NCI-H146 treated with DMSO at 0.1 percent for 48 hours (cell line): ENCODE measurements at regions not wholly inside any gene's neighbourhood (a gene's known extent, or its start where the extent isn't known, plus 50 kb on each side); places are given as distances from the start of the nearest gene placed in this dataset.

Experiments used
- DNase-seq: peaks from one replicate; lab custom pipeline; 2025; ENCODE audit not compliant: unreplicated experiment; lab: John Stamatoyannopoulos, UW

- DNase-seq, result no peak
Measured at GRCh38 chr9:80881940-80882339, 807.4 kb downstream of the TLE1 start.

DNA sequence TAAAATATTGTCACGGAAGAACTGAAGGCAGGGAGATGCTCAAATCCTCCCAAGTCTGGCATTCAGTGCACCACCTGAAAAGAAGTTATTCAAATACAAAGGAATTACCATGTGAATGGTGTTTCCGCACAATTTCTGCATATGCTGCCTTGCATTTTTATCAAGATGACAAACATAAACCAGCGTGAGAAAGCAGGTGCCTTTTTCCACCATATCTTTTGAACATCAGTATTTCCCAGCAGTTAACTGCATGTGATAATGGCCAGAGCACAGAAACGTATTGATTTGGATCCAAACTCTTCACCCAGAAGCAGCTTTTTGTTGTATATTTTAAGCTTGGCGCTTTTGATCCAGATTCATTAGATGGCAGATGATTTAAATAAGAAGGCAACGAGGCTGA, 808.0 kb downstream of the TLE1 start:
- no peak for DNase-seq

DNA sequence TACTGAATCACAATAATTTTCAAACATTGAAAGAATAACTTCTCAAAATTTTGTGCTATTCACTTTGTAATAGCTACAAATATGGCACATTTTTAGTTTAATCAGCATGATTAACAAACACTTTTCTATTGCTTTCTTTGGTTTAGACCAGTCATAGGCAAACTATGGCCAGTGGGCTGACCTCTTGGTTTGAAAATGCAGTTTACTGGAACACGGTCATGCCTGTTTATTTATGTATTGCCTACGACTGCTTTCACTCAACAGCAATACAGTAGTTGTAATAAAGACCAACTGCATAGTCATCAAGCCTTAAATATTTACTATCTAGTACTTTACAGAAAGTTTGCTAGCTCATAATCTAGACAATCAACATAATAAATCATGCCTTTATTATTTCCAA, 810.8 kb downstream of the TLE1 start:
- no peak for DNase-seq

DNA sequence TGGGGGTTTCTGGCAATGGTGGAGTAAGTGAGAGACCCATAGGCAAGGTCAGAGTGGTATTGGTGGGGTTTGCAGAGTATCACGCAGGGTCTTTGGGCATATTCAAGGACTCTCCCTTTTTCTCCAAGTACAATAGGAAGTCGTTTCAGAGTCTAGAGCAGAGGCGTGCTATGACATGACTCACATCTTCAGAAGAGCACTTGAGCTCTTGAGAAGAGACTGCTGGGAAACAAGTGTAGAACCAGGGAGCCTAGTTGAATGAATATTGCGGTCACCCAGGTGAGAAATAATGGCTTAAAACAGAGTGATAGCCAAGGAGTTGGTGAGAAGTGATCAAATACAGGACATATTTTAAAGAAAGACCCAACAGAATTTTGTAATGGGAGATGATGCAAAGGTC, 813.4 kb downstream of the TLE1 start:
- no peak for DNase-seq

DNA sequence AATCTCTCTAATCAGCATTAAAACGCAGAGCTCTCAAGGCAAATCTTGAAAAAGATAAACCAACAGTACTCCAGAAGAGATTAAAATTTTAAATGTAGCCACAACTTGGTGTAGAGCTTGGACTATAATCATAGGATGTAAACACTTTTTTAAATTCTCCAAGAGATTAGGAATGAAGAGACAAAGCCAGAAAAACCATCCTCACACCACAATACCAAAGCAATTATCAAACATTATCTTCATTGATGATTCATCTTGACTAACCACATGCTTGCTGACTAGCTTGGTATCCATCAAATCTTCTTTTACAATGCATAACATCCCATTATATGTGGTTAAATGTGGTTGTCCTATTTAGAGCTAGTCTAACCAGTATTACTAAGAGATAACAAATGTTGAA, 815.1 kb downstream of the TLE1 start:
- DNase-seq, result no peak

DNA sequence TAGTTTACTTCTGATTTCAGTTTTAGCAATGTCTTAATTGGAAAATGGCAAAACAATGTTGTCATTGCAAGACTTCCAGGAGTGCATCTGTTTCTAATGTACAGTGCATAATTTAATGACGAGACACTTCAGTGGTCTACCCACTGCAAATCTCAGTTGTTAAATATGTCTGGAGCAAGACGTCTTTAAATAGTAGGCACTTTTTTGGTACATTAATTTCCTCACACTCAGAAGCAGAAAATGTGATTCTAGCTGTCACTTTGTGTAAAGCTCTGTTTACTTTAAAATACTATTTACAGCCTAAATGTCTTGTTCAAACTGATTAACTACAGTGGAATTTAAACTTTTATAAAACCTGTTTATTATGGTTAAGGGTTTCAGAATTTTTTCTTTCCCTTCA, 815.5 kb downstream of the TLE1 start:
- no peak for DNase-seq

GRCh38 chr9:80871596-80871995, 817.8 kb downstream of the TLE1 start:
- no peak for DNase-seq

- no peak for DNase-seq
Measured at GRCh38 chr9:80867731-80868130, 821.6 kb downstream of the TLE1 start.

DNA sequence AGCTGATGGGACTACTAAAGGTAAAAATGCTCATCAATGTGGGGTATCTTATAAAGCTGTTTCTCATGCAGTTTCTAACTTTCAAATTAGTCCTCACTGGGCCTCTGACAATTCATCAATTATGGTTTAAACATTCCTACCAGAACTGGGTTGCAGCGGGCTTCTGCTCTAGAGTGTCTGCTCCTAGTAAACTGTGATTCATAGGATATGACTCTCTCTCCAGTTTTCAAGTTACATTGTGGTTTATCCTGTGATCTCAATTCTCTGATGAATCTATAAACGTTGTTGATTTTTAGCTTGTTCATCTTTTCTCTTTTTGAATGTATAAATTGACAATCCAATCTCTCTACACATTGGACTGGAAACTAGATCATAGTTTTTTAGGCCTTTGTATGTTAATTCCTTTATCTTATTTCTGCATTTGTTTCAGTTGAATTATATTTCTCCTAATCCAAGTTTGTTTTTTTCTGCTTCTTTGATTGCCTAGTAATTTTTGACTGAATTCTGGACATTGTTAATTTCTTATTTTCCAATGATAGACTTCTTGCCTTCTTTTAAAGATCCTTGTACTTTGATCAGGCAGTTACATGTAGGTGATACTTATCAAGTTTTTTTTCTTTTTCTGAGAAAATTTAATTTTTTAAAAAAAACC, 822.6 kb downstream of the TLE1 start:
- no peak for DNase-seq

GRCh38 chr9:80866121-80866520, 823.2 kb downstream of the TLE1 start:
- DNase-seq, result no peak

DNA sequence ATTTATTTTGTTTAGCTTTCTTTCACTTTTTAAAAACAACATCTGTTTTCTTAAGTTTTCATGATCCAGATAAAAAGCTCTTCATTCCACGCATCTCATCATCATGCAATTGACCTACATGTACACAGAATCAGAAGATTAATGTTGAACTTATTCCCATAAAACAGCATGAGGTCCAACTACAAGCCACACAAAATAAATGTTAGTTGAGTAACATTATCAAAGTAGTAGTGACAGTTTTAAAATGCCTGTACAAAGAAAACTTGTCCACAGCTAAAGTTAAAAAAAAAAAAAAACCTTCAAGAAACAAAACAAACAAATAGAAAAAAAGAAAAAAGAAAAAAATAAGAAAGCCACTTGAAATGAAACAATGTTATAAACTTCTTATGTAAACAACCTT, 846.3 kb downstream of the TLE1 start:
- DNase-seq, result no peak

DNA sequence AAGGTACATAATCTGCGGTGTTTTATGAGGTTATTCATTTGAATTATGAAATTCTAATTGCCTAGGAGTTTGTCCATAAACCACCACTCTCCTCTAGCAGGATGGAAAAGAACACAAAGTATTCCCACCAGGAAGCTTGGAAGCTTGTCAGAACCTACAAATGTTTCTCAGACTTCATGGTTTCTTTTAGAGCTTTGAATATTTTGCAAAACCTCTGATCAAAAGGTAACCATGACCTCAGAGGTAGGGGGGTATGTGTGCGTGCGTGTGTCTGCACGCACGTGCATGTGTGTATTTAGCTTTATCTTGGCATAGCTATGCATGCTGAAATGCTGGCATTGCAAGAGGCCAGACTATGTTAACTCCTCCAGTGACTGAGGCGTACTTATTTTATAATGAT, 847.0 kb downstream of the TLE1 start:
- no peak for DNase-seq

DNA sequence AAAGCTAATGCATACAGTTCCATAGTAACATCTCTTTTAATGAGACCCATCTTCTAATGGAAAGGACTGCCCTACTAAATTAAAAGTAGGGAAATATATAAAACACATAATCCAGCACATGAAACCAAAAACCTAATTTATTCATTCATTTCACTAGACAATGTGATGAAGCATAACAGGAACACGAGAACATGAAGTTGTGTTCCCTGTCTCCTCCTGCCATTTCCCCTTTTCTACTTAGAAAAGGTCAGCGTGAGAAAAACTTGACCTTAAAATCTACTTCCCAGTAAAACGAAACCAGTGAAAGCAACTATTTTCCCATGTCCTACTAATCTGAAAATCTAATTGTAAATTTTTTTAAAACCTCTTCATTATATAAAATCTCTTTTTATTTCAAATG, 847.5 kb downstream of the TLE1 start:
- DNase-seq, result no peak

DNA sequence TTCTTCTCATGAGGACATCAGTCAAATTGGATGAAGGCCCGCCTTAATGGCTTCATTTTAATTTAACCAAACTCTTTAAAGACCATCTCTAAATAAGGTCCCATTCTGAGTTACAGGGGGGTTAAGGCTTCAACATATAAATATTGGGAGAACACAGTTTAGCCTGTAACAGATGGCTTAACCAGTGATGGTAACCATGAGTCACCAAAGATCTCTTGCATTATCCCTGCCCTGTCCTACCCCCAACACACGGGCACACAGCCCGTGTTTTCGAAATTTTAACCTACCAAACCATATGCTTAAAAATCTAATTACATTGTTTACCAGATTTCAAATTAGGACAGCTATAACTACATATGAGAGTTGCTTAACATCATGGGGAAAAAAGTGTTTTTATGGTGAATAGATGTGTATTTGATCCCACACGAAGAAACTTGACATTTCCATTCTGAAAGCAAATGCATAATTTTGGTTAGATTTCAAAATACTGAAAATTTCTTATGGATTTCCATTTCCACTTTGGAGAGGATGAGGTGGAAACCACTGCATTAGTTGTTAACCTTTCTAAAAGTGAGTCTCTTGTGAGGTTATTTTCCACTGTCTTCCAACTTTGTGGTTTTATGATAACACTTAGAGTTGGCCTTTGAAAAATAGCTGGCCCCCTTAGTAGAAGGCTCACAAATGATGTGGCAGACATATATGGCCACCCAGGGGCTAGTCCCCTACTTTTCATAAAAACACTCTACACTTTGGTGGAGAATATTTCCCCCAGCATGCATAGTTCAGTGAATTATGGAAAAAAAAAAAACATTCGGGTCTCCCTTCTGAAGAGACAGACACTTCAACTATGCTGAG, 849.3 kb downstream of the TLE1 start:
- DNase-seq, result no peak

- no peak for DNase-seq
Measured at GRCh38 chr9:80836013-80836412, 853.3 kb downstream of the TLE1 start.

- no peak for DNase-seq
Measured at GRCh38 chr9:80831751-80832150, 857.6 kb downstream of the TLE1 start.

- no peak for DNase-seq
Measured at GRCh38 chr9:80811656-80812055, 877.7 kb downstream of the TLE1 start.

- DNase-seq, result no peak
Measured at GRCh38 chr9:80811003-80811402, 878.3 kb downstream of the TLE1 start.

DNA sequence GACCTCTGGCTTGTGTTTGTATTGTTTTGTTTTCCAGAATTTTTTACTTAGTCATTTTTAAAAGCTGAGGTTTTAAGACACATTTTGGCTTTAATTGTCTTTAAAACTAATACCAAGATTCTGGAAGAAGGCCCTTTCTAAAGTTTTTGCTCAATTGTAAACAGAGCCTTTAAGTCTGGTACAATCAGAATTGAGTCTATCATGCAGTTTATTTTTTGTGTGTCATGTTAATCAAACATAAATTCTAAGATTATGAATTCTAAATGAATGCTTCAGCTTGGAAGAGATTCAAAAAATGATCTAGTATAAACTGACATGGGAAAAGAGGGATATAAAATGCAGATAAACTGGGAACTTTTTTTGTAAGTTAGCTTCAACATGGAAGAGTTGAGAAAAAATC, 882.7 kb downstream of the TLE1 start:
- no peak for DNase-seq

DNA sequence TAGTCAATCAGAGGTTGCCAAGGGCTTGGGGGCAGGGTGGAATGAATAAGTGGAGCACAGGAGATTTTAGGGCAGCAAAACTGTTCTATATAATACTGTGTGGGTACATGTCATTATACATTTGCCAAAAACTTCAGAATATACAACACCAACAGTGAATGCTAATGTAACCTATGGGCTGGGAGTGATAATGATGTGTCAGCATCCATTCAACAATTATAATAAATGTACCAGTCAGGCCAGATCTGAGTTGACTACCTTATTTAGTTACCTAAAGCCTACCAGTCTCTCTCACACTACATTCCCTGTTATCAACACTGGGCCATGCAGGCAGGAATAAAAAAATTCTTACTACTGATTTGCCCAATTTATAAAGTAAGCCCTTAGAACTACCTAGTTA, 884.5 kb downstream of the TLE1 start:
- no peak for DNase-seq

- DNase-seq, result no peak
Measured at GRCh38 chr9:80797831-80798688, 891.3 kb downstream of the TLE1 start.
